SK-N-SH (cell line): ENCODE measurements at regions not wholly inside any gene's neighbourhood (a gene's known extent, or its start where the extent isn't known, plus 50 kb on each side); places are given as distances from the start of the nearest gene placed in this dataset.

Source experiments
- CTCF ChIA-PET: fragments of 300-600, 350-600 bp; formaldehyde crosslinking; extraction: SDS; loops from one replicate; lab custom pipeline; 2021; lab: Yijun Ruan, JAX
- POLR2A ChIA-PET: fragments of 350-600 bp; sonication (Branson Sonifier 250); formaldehyde crosslinking; extraction: SDS; loops from one replicate; lab custom pipeline; 2020; ENCODE audit warnings: antibody characterized with exemption, inconsistent platforms; lab: Yijun Ruan, JAX
- DNase-seq: peaks from one replicate; pipeline ENCODE4 v3.0.0; 2012
- H2AFZ ChIP-seq: fragments of 200-600 bp; sonication (generic); 2 replicates; pipeline ENCODE4 v1.8.1; 2016; ENCODE audit warnings: antibody characterized with exemption, mild to moderate bottlenecking, low read depth
- H3F3A ChIP-seq: fragments of 200-600 bp; sonication (generic); replicated peaks from 2 replicates; pipeline ENCODE3; 2016; ENCODE audit warnings: antibody characterized with exemption, mild to moderate bottlenecking; ENCODE audit not compliant: insufficient read depth
- H3K27ac ChIP-seq, 2 experiments: fragments of 200-500 bp in 1 of 2; fragments of 200-600 bp in 1 of 2; sonication (Bioruptor generic) in 1 of 2; sonication (generic), shearing (Covaris generic) in 1 of 2; 2 replicates each; pipeline versions ENCODE4 v1.5.1 to v1.6.1; 2014 to 2016; ENCODE audit warnings: low read depth in 2 of 2, inconsistent platforms in 1 of 2, low read length in 1 of 2, mild to moderate bottlenecking in 1 of 2, mixed read lengths in 1 of 2
- H3K27me3 ChIP-seq: fragments of 200-600 bp; sonication (generic), shearing (Covaris generic); 2 replicates; pipeline ENCODE4 v1.6.1; 2016; ENCODE audit warnings: mixed run types; ENCODE audit not compliant: insufficient read depth
- H3K36me3 ChIP-seq, 2 experiments: fragments of 200-500 bp in 1 of 2; fragments of 200-600 bp in 1 of 2; sonication (Bioruptor generic) in 1 of 2; sonication (generic) in 1 of 2; replicated peaks in 1 of 2; 2 replicates each; pipeline versions ENCODE3 to v1.5.1; 2014 to 2016; ENCODE audit warnings: low read length in 1 of 2, mild to moderate bottlenecking in 1 of 2; ENCODE audit not compliant: insufficient read depth in 2 of 2, control insufficient read depth in 1 of 2
- H3K4me1 ChIP-seq, 2 experiments: fragments of 200-500 bp in 1 of 2; fragments of 200-600 bp in 1 of 2; sonication (Bioruptor generic) in 1 of 2; sonication (generic), shearing (Covaris generic) in 1 of 2; 2 replicates each; pipeline versions ENCODE4 v1.5.1 to v1.6.1; 2014 to 2016; ENCODE audit warnings: low read depth in 1 of 2, low read length in 1 of 2, mixed run types in 1 of 2; ENCODE audit not compliant: insufficient read depth in 2 of 2, control insufficient read depth in 1 of 2
- H3K4me2 ChIP-seq: fragments of 200-600 bp; sonication (generic), shearing (Covaris generic); 2 replicates; pipeline ENCODE4 v1.6.1; 2017; ENCODE audit warnings: mixed run types
- H3K4me3 ChIP-seq, 2 experiments: fragments of 200-500 bp in 1 of 2; fragments of 200-600 bp in 1 of 2; sonication (Bioruptor generic) in 1 of 2; sonication (generic), shearing (Covaris generic) in 1 of 2; 2 replicates each; pipeline versions ENCODE4 v1.5.1 to v1.8.1; 2014 to 2016; ENCODE audit warnings: low read depth in 2 of 2, inconsistent platforms in 1 of 2, low read length in 1 of 2, mild to moderate bottlenecking in 1 of 2, mixed read lengths in 1 of 2, moderate library complexity in 1 of 2
- H3K79me2 ChIP-seq: fragments of 200-600 bp; sonication (generic); 2 replicates; pipeline ENCODE4 v1.8.1; 2017; ENCODE audit warnings: mild to moderate bottlenecking; ENCODE audit not compliant: insufficient read depth
- H3K9ac ChIP-seq: fragments of 200-600 bp; sonication (generic); 2 replicates; pipeline ENCODE4 v1.6.1; 2017; ENCODE audit warnings: mixed run types
- H3K9me2 ChIP-seq: fragments of 200-600 bp; sonication (generic); 2 replicates; pipeline ENCODE4 v1.6.1; 2017; ENCODE audit warnings: mixed run types
- H3K9me3 ChIP-seq: fragments of 200-600 bp; sonication (generic); 2 replicates; pipeline ENCODE4 v1.6.1; 2017; ENCODE audit warnings: mixed run types, mild to moderate bottlenecking, moderate library complexity
- H4K20me1 ChIP-seq: fragments of 200-600 bp; sonication (generic); 2 replicates; pipeline ENCODE4 v1.6.1; 2017; ENCODE audit warnings: mild to moderate bottlenecking, mixed run types; ENCODE audit not compliant: insufficient read depth
- EP300 ChIP-seq, 2 experiments: IDR thresholded peaks; 2 replicates each; pipeline versions ENCODE4 v1.4.0 to v1.6.1; 2012; ENCODE audit warnings: borderline replicate concordance in 1 of 2, low read depth in 1 of 2, low read length in 1 of 2
- FOXJ3 ChIP-seq: sonication (generic); formaldehyde crosslinking; IDR thresholded peaks from 2 replicates; pipeline ENCODE4 v1.5.1; 2020; ENCODE audit warnings: mild to moderate bottlenecking, missing genetic modification reagents
- GABPA ChIP-seq: IDR thresholded peaks from 2 replicates; pipeline ENCODE4 v1.4.0; 2012; ENCODE audit warnings: low read depth, mild to moderate bottlenecking
- MXI1 ChIP-seq: IDR thresholded peaks from 2 replicates; pipeline ENCODE4 v1.6.1; 2012; ENCODE audit warnings: mild to moderate bottlenecking, low read depth, low read length, improper control_type of control experiment
- REST ChIP-seq: IDR thresholded peaks from 2 replicates; pipeline ENCODE4 v1.6.1; 2012; ENCODE audit warnings: mild to moderate bottlenecking, low read depth, low read length, moderate library complexity
- RFX5 ChIP-seq: IDR thresholded peaks from 2 replicates; pipeline ENCODE4 v1.6.1; 2012; ENCODE audit warnings: mild to moderate bottlenecking, improper control_type of control experiment, low read length
- SMC3 ChIP-seq: IDR thresholded peaks from 2 replicates; pipeline ENCODE4 v1.6.1; 2012; ENCODE audit warnings: low read depth, low read length, improper control_type of control experiment
- TAF1 ChIP-seq: IDR thresholded peaks from 2 replicates; pipeline ENCODE4 v1.6.1; 2012; ENCODE audit warnings: low read depth, mild to moderate bottlenecking, low read length, moderate library complexity, borderline replicate concordance
- YY1 ChIP-seq: IDR thresholded peaks from 2 replicates; pipeline ENCODE4 v1.4.0; 2012; ENCODE audit warnings: low read depth, mild to moderate bottlenecking
- WGBS: methylation state at CpG from one replicate; pipeline ENCODE4 v1.1.6; 2017; ENCODE audit warnings: low lambda C conversion rate; 5-methylcytosine and 5-hydroxymethylcytosine counted together
- TF ChIP-seq, protein P1 (sequence below): fragments of 200-600 bp; sonication (generic); IDR thresholded peaks from 2 replicates; pipeline ENCODE4 v1.6.1; 2017; ENCODE audit warnings: antibody characterized with exemption, mild to moderate bottlenecking, moderate library complexity
- TF ChIP-seq, protein P2 (sequence below): IDR thresholded peaks from 2 replicates; pipeline ENCODE4; 2012
- TF ChIP-seq, protein P3 (sequence below): fragments of 150-350 bp; IDR thresholded peaks from 2 replicates; pipeline ENCODE4 v1.6.1; 2016; ENCODE audit warnings: mild to moderate bottlenecking, low read depth, low read length

GRCh38 chr10:36712695-36713094 is 412.7 kb upstream of the ANKRD30A start:
- Histone ChIP-seq H3K36me3 (no peaks in the 10 kb centered on the region), H3K4me1 (no peaks in the 10 kb centered on the region), H4K20me1 (no peaks in the 10 kb centered on the region), H3K4me2 (no peak overlapping the region), H3K4me3 (no peak overlapping the region), H3K27ac (no peak overlapping the region), H3K79me2 (no peaks in the 10 kb centered on the region), H2AFZ (no peak overlapping the region), H3K27me3 (no peaks in the 10 kb centered on the region), H3K9ac (no peak overlapping the region), H3F3A (no peaks in the 10 kb centered on the region), H3K9me2 (no peaks in the 10 kb centered on the region), H3K9me3 (no peaks in the 10 kb centered on the region)
- ChIA-PET POLR2A (no interaction called here), CTCF (interaction anchor here (1.2 kb wide), 1 partner anchor 1077 kb away, joined by 3 read pairs; no protein-coding TSS in a partner anchor)
- DNase-seq: no peak
- TF ChIP-seq, protein P1, sequence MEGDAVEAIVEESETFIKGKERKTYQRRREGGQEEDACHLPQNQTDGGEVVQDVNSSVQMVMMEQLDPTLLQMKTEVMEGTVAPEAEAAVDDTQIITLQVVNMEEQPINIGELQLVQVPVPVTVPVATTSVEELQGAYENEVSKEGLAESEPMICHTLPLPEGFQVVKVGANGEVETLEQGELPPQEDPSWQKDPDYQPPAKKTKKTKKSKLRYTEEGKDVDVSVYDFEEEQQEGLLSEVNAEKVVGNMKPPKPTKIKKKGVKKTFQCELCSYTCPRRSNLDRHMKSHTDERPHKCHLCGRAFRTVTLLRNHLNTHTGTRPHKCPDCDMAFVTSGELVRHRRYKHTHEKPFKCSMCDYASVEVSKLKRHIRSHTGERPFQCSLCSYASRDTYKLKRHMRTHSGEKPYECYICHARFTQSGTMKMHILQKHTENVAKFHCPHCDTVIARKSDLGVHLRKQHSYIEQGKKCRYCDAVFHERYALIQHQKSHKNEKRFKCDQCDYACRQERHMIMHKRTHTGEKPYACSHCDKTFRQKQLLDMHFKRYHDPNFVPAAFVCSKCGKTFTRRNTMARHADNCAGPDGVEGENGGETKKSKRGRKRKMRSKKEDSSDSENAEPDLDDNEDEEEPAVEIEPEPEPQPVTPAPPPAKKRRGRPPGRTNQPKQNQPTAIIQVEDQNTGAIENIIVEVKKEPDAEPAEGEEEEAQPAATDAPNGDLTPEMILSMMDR: no peak
- TF ChIP-seq REST: peak; percentile 67; the same call in 1 of the 2 replicates

DNA sequence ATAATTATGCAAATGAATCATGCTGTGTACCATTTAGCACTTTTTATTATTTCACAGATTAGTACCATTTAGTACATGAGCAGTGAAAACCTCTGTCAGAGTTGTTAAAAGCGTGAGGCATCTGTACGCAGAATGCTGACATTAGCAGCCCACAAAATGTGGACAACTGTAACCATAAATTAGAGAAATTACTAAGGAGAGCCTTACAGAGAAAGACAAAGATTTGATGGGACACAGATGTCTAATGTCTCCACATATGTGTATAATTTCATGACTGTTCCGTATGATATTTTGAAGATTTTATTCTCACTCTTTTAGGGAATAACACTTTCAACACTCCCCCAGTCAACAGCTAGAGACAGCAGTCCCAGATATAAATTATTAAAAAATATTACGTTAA is 414.0 kb upstream of the ANKRD30A start:
- Histone ChIP-seq H3K79me2 (no peaks in the 10 kb centered on the region), H3K9me3 (no peaks in the 10 kb centered on the region), H3K9me2 (no peaks in the 10 kb centered on the region), H3K27ac (no peak overlapping the region), H3K4me3 (no peak overlapping the region), H3K36me3 (no peaks in the 10 kb centered on the region), H2AFZ (no peak overlapping the region), H3K4me1 (no peaks in the 10 kb centered on the region), H3K4me2 (no peak overlapping the region), H3K27me3 (no peaks in the 10 kb centered on the region), H3F3A (no peaks in the 10 kb centered on the region), H4K20me1 (no peaks in the 10 kb centered on the region), H3K9ac (no peak overlapping the region)
- TF ChIP-seq REST (no peak), YY1 (no peak), SMC3 (no peak), GABPA (no peak), MXI1 (no peak), RFX5 (no peak), EP300 (IDR thresholded peaks at IDR 0.05; ENCODE audit: borderline replicate concordance in 1 of 2, low read depth in 1 of 2, low read length in 1 of 2) (no peak), TAF1 (no peak), FOXJ3 (CRISPR knock-in tag) (no peak)
- TF ChIP-seq, protein P2, sequence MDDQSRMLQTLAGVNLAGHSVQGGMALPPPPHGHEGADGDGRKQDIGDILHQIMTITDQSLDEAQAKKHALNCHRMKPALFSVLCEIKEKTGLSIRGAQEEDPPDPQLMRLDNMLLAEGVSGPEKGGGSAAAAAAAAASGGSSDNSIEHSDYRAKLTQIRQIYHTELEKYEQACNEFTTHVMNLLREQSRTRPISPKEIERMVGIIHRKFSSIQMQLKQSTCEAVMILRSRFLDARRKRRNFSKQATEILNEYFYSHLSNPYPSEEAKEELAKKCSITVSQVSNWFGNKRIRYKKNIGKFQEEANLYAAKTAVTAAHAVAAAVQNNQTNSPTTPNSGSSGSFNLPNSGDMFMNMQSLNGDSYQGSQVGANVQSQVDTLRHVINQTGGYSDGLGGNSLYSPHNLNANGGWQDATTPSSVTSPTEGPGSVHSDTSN: no peak
- TF ChIP-seq, protein P1: no peak
- TF ChIP-seq, protein P3, sequence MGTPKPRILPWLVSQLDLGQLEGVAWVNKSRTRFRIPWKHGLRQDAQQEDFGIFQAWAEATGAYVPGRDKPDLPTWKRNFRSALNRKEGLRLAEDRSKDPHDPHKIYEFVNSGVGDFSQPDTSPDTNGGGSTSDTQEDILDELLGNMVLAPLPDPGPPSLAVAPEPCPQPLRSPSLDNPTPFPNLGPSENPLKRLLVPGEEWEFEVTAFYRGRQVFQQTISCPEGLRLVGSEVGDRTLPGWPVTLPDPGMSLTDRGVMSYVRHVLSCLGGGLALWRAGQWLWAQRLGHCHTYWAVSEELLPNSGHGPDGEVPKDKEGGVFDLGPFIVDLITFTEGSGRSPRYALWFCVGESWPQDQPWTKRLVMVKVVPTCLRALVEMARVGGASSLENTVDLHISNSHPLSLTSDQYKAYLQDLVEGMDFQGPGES: no peak
- CTCF ChIA-PET: interaction anchor here (1.3 kb wide), 1 partner anchor 68 kb away, joined by 3 read pairs; no protein-coding TSS in a partner anchor
- DNase-seq: no peak
- POLR2A ChIA-PET: no interaction called here
- 89% methylated on average over 4 of the region's 4 CpGs for WGBS
